ENCODE measurements at regions not wholly inside any gene's neighbourhood (a gene's known extent, or its start where the extent isn't known, plus 50 kb on each side); places are given as distances from the start of the nearest gene placed in this dataset.

DNA sequence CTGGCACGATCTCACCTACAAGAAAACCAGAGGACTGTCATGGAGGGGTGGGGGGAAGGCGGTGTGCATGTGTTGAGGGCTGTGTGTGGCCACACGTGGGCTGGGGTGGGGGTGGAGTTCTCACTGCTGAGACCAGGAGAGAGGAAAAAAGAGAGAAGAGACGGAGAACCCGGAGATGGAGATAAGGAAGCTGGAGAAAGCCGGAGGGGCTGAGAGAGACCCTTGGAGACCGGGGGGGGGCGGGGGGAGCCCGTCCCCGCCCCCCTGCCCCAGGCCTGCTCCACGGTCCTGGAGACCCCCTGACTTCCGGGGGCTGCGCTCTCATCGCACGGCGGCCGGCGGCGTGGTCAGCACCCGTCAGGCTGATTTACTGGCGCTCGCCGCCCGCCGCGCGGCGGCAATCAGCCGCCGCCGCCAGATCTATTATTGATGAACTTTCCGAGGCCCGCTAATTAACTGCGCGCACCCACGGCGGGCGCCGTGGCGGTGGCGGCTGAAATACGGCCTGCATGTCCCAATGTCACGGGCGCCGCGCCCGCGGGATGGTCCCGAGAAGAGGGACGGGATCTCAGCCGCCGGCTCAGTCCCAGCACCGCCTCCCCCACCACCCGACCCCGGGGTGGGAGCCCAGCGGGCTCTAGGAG, 187.4 kb downstream of the MN1 start:
- no peak for DNase-seq

DNA sequence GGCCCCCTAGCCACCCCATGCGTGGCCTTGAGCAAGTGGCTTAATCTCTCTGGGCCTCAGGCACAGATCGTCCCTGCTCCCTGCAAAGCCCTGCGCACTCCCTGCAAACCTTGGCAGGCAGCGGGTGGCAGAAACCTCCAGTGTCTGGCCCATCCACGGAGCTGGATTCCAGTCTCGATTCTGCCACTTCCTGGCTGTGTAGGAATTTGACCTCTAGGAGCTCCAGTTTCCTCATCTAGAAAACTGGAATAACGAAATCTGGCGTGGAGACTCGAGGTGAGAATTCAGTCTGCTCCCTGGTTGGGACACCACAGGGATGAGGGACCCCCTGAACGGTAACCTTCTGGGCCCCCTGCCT, 186.9 kb downstream of the MN1 start:
- no peak for DNase-seq

DNA sequence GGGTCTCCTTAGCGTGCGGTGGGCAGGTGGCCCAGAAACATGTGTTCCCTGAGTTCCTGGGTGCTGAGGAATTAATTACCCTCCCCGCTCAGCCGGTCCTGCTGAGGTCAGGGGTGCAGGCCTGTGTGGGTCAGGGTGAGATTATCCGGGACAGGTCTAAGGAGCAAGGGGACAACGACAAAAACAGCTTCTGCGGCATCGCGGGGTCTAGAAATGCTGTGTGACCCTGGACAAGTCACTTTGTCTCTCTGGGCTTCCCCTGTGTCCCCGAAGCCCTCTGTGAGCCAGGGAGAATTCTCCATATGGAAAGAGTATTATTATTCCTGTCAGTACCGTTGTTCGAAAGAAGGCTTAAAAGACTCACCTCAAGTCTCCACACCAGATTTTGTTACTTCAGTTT, 186.1 kb downstream of the MN1 start:
- no peak for DNase-seq

DNA sequence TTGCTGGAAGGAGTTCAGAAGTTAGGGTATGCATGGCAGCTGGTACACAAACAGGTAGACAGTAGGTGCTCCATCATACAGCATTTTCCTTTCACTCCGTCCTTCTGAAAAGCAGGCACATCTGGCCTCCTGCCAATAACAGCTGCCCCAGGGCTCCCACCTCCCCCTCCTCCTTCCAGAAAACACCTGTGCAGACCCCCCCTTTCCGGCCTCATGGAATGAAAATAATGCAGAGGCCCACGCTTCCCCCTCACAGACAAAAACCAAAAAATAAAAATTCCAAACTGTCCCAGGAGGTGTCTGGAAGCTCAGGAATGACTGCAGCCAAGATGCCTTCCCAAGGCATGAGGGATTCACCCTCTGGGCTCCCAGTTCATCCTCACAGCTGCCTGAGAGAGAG, 185.5 kb downstream of the MN1 start:
- no peak for DNase-seq

DNA sequence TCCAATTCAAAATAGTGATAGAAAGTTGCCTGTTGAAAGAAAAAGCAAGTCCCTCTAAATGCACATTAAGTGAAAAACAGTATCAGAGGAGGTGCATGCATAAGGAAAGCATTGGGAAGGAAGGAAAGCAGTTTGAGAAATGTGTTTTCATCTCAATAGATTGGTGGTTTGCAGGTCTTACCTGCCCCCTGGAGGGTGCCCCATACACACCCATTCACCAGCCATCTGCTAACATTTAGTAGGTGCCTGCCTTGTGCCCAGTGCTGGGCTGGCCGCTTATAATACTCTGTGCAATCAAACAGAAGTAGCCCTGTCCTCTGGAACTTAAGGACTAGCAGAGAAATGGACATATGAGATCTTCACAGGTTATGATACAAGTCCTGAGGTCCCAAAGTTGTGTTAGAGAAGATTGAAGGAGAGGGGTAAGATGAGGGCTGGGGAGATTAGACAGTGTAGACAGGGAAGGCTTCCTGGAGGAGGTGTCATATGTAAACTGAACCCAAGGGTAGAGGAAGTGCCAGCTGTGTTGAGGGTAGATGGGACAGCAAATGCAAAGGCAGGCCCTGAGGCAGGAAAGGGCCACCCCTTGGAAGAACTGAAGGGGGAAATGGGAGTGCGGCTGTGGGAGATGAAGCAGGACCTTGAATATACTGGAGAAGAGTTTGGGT, 184.2 kb downstream of the MN1 start:
- no peak for DNase-seq

- no peak for DNase-seq
Observed at GRCh38 chr22:27620367-27621154, 181.0 kb downstream of the MN1 start.

- no peak for DNase-seq
Observed at GRCh38 chr22:27621486-27622070, 180.0 kb downstream of the MN1 start.

DNA sequence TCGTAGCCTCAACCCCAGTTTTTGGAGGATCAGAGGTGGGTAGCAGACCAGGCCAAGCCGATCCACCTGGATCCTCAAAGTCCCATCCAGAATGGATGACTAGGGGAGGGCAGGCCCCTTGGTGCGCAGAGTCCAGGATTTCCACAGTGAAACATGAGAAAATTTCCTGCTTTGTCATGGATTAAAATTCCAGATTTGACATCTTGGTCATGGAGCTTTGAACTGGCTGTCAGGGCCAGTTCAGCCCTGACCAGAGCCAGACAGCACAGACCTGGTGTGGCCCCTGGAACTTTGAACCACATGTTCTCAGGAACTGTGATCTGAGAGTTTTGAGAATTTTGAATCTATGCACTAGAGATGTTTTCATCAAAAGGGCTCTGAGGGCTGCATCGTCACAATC, 177.5 kb downstream of the MN1 start:
- DNase-seq: no peak

DNA sequence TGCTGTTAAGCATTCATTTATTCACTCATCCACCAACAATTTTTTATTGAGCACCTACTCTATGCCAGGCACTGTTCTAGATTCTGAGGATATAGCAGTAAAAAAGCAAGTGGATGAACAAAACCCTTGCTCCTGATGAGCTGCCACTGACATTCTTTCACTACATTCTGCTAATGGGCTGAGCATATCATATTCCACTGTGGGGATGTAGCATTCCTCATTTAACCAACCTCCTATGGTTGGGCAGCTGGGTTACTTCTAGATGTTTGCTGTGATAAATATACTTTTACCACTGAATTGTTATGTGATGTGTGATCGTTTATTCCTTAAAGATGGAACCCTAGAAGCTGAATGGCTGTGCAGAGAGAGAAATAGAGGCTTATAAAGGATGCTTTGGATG, 176.9 kb downstream of the MN1 start:
- DNase-seq: no peak

- no peak for DNase-seq
Observed at GRCh38 chr22:27625769-27626674, 175.5 kb downstream of the MN1 start.

GRCh38 chr22:27626675-27627443, 174.7 kb downstream of the MN1 start:
- DNase-seq: no peak

GRCh38 chr22:27627444-27627833, 174.1 kb downstream of the MN1 start:
- no peak for DNase-seq

DNA sequence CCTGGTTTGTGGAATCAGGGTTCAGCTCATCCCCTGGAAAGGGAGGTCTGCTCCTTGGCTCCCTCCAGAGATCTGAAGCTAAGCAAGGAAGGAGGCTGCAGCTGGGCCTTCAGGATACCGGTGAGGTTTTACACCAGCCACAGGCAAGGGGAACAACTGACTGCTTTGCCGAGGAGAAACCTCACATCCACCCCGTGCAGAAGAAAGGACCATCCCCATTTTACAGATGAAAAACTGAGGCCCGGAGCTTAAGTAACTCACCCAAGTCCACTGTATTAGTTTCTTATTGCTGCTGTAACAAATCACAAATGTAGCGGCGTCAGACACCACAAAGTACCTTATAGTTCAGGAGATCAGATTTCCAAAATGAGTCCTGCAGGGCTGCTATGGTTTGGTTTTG, 173.7 kb downstream of the MN1 start:
- no peak for DNase-seq

DNA sequence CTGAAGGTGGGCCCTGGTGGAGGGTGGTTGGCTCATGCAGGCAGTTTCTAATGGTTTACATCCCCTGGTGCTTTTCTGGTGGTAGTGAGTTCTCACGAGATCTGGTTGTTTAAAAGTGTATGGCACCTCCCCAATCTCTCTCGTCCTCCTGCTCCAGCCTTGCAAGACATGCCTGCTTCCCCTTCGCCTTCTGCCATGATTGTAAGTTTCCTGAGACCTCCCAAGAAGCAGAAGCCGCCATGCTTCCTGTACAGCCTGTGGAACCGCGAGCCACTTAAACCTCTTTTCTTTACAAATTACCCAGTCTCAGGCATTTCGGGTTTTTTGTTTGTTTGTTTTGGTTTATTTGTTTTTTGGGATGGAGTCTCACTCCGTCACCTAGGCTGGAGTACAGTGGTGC, 173.2 kb downstream of the MN1 start:
- DNase-seq: no peak

- DNase-seq: no peak
Observed at GRCh38 chr22:27628891-27629631, 172.5 kb downstream of the MN1 start.

DNA sequence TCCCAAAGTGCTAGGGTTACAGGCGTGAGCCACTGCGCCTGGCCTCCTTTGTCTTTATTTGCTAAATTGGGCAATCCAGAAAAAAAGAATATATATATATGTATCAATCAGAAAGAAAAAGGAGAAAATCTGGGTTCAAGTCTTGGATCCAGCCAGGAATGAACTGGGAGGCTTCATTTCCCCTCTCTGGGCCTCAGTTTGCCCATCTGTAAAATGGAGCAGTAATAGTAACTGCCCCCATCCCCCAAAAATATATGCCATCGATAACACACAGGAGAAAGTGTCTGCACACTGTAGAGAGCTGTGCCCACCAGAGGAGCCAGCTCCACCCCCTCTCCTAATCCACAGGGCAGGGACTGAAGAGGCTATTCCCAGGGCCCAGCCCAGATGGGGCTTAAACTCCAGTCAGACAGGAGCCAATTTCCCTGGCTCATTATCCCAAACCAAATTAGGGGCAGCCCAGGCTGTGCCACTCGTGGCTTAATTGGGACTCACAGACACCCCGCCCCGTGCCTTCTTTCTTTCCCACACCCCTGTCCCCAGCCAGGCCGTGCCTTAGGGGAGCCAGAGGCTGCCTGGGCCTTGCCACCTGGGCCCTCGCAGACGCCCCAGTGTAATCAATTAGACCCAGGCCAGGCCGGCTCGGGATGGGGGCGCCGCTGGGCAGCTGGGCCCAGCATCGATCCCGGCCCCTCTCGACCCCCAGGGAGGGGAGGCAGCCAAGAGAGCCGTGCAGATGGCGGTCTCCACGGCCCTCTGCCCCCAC, 171.5 kb downstream of the MN1 start:
- no peak for DNase-seq

GRCh38 chr22:27630754-27631153, 170.8 kb downstream of the MN1 start:
- DNase-seq: no peak

DNA sequence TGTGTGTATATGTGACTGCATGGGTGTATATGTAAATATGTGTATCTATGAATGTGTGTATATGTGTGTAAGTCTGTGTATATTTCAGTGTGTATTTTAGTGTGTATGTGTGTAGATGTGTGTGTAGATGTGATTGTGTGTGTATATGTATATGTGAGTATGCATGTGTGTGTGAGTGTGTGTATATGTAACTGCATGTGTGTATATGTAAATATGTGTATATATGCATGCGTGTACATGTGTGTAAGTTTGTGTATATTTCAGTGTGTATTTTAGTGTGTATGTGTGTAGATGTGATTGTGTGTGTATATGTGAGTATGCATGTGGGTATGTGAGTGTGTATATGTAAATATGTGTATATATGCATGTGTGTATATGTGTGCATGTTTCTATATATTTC, 169.9 kb downstream of the MN1 start:
- no peak for DNase-seq

- no peak for DNase-seq
Observed at GRCh38 chr22:27632451-27633295, 168.9 kb downstream of the MN1 start.

All from T-helper 1 cell (primary cell).